ENCODE measurements at regions not wholly inside any gene's neighbourhood (a gene's known extent, or its start where the extent isn't known, plus 50 kb on each side); places are given as distances from the start of the nearest gene placed in this dataset.

GRCh38 chr19:30319876-30320275 lies 52.3 kb upstream of the ZNF536 start (continued):
- TF ChIP-seq, protein P1, sequence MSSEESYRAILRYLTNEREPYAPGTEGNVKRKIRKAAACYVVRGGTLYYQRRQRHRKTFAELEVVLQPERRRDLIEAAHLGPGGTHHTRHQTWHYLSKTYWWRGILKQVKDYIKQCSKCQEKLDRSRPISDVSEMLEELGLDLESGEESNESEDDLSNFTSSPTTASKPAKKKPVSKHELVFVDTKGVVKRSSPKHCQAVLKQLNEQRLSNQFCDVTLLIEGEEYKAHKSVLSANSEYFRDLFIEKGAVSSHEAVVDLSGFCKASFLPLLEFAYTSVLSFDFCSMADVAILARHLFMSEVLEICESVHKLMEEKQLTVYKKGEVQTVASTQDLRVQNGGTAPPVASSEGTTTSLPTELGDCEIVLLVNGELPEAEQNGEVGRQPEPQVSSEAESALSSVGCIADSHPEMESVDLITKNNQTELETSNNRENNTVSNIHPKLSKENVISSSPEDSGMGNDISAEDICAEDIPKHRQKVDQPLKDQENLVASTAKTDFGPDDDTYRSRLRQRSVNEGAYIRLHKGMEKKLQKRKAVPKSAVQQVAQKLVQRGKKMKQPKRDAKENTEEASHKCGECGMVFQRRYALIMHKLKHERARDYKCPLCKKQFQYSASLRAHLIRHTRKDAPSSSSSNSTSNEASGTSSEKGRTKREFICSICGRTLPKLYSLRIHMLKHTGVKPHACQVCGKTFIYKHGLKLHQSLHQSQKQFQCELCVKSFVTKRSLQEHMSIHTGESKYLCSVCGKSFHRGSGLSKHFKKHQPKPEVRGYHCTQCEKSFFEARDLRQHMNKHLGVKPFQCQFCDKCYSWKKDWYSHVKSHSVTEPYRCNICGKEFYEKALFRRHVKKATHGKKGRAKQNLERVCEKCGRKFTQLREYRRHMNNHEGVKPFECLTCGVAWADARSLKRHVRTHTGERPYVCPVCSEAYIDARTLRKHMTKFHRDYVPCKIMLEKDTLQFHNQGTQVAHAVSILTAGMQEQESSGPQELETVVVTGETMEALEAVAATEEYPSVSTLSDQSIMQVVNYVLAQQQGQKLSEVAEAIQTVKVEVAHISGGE (CRISPR knock-in tag; IDR thresholded peaks at IDR 0.05), result no peak
- TF ChIP-seq POLR2AphosphoS2 (IDR thresholded peaks at IDR 0.05; ENCODE audit: low read depth, low read length) (no peak), SREBF2 (IDR thresholded peaks at IDR 0.05; ENCODE audit: low read length) (no peak)

DNA sequence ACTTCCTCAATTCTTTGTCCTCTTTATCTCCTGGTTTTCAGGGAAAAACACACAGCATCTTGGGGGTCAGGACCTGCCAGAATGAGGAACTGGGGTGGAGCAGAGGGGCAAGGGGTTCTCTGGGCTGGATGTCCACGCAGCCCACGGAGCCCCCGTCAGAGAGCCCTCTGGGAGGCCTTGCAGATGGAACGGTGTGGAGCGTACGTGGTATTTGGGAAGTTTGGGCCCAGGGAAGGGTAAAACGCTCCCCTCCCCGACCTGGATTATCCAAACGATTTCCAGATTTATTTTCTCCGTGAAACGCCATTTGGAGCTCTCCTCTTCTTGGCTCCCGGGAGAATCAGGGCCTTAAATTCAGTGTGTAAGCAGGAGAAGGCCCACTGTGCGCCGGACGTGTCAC lies 51.7 kb upstream of the ZNF536 start:
- Histone ChIP-seq H3K36me3 (ENCODE audit: control insufficient read depth in 2 of 2, insufficient read depth in 2 of 2, low read length in 1 of 2) (no peaks in the 10 kb centered on the region), H3K9ac (ENCODE audit: control insufficient read depth, insufficient read depth, low read length) (no peak overlapping the region), H3K4me1 (ENCODE audit: control insufficient read depth, insufficient read depth, low read length) (no peaks in the 10 kb centered on the region), H3K4me3 (no peak overlapping the region), H3K27me3 (replicated peaks in 1 of 2; ENCODE audit: control insufficient read depth in 2 of 2, insufficient read depth in 2 of 2, low read length in 1 of 2) (no peaks in the 10 kb centered on the region), H3K79me2 (ENCODE audit: control insufficient read depth, insufficient read depth, low read length) (no peaks in the 10 kb centered on the region), H3K27ac (ENCODE audit: control insufficient read depth, insufficient read depth) (no peak overlapping the region), H3K9me3 (replicated peaks; ENCODE audit: control insufficient read depth, insufficient read depth, low read length) (no peaks in the 10 kb centered on the region), H4K20me1 (ENCODE audit: control insufficient read depth, insufficient read depth) (no peaks in the 10 kb centered on the region), H3K4me2 (ENCODE audit: control insufficient read depth, insufficient read depth) (no peak overlapping the region), H2AFZ (ENCODE audit: control insufficient read depth, low read depth, low read length) (no peak overlapping the region)
- in situ Hi-C loops (cut with MboI) (no loop called here), intact Hi-C loops (cut with micrococcal nuclease; ENCODE audit: unreplicated experiment) (no loop called here)
- RAD21 ChIA-PET (ENCODE audit: unreplicated experiment), result no interaction called here
- CTCF ChIA-PET, result interaction anchor here (0.6 kb wide), 1 partner anchor 909 kb away, joined by 3 read pairs; no protein-coding TSS in a partner anchor
- WGBS (ENCODE audit: insufficient coverage, insufficient replicate concordance, low lambda C conversion rate, missing lambda C conversion rate), result 11% methylated on average over 13 of the region's 15 CpGs
- POLR2A ChIA-PET, result no interaction called here
- FAIRE-seq (no peak), DNase-seq (ENCODE audit: low read depth, low spot score) (no peak), ATAC-seq (no peak)
- no TSS peak for BruUV-seq (replicated peaks)
- SMC1A ChIA-PET (ENCODE audit: uncharacterized antibody, unreplicated experiment), result no interaction called here
- TF ChIP-seq NRF1 (conservative IDR thresholded peaks at IDR 0.05; ENCODE audit: low read depth, low read length) (no peak), RB1 (IDR thresholded peaks at IDR 0.05; ENCODE audit: borderline replicate concordance) (no peak), PKNOX1 (IDR thresholded peaks at IDR 0.05) (no peak), RELB (IDR thresholded peaks at IDR 0.05; ENCODE audit: low read depth) (no peak), CBX3 (IDR thresholded peaks at IDR 0.05; ENCODE audit: borderline replicate concordance, low read depth) (no peak), HDGF (IDR thresholded peaks at IDR 0.05) (no peak), POLR2AphosphoS2 (IDR thresholded peaks at IDR 0.05; ENCODE audit: low read depth, low read length) (no peak), ATF7 (IDR thresholded peaks at IDR 0.05; ENCODE audit: low read depth) (no peak), NFYB (IDR thresholded peaks at IDR 0.05; ENCODE audit: insufficient read depth, low read depth, low read length) (no peak), RAD21 (IDR thresholded peaks at IDR 0.05; ENCODE audit: insufficient read depth, low read depth, low read length) (no peak), BRCA1 (IDR thresholded peaks at IDR 0.05; ENCODE audit: low read depth, low read length) (no peak)
- TF ChIP-seq, protein P2, sequence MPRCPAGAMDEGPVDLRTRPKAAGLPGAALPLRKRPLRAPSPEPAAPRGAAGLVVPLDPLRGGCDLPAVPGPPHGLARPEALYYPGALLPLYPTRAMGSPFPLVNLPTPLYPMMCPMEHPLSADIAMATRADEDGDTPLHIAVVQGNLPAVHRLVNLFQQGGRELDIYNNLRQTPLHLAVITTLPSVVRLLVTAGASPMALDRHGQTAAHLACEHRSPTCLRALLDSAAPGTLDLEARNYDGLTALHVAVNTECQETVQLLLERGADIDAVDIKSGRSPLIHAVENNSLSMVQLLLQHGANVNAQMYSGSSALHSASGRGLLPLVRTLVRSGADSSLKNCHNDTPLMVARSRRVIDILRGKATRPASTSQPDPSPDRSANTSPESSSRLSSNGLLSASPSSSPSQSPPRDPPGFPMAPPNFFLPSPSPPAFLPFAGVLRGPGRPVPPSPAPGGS (IDR thresholded peaks at IDR 0.05; ENCODE audit: borderline replicate concordance, insufficient read depth, low read depth, low read length, poor library complexity, severe bottlenecking), result no peak
- TF ChIP-seq, protein P3, sequence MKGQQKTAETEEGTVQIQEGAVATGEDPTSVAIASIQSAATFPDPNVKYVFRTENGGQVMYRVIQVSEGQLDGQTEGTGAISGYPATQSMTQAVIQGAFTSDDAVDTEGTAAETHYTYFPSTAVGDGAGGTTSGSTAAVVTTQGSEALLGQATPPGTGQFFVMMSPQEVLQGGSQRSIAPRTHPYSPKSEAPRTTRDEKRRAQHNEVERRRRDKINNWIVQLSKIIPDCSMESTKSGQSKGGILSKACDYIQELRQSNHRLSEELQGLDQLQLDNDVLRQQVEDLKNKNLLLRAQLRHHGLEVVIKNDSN (IDR thresholded peaks at IDR 0.05; ENCODE audit: borderline replicate concordance, extremely low read length, insufficient read depth, low read depth, low read length), result no peak
